ENCODE measurements at regions not wholly inside any gene's neighbourhood (a gene's known extent, or its start where the extent isn't known, plus 50 kb on each side); places are given as distances from the start of the nearest gene placed in this dataset.

DNA sequence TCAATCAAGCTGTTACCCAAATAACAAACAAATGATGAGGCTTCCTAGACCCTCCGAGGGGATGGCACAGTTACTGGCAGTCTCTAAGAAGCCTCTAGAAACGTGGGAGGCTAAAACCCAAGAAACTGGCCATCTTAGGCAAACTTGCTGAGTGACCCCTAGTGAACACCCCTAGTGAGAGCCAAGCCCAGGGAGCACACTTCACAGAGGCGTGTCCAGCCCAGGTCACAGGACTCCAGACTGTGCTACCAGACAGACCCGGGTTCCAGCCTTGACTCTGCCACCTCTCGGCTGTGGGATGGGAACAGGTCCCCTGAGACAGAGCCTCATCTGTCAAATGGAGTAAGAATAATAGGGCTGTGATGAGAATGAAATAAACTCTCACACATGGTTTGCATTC lies 83.5 kb upstream of the ASAP2 start:
- ATAC-seq, result no peak
- H3K36me3 Mint-ChIP-seq, result peaks cover 0 to 5% (median 0%) of the 10 kb centered on the region in 3 donors
- H3K27ac Mint-ChIP-seq, result no peak overlapping the region
- peaks cover 0 to 20% (median 2%) of the 10 kb centered on the region in 9 donors for H3K9me3 Mint-ChIP-seq
- no peak for DNase-seq
- POLR2A ChIA-PET, result no interaction called here
- peaks cover 2 to 9% (median 4%) of the 10 kb centered on the region in 5 donors for H3K27me3 Mint-ChIP-seq
- no peak overlapping the region for H3K4me3 Mint-ChIP-seq
- H3K4me1 Mint-ChIP-seq, result no peaks in the 10 kb centered on the region

DNA sequence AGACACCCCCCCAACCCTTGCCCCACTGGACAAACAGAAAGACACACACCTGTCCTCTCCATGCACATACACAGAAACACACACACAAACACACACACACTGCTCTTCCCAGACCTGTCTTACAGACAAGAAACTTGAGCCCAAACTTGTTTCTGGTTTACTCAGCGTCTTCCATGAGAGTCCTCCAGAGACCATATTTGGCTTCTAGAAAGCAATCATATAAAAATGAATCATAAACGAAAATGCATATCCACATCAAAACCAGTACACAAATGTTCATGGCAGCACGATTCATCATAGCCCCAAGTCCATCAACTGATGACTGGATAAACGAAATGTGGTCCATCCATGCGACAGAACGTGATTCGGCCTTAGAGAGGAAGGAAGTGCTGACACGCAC lies 84.2 kb upstream of the ASAP2 start:
- H3K36me3 Mint-ChIP-seq, result peaks cover 0 to 5% (median 0%) of the 10 kb centered on the region in 3 donors
- ATAC-seq, result no peak
- peaks cover 0 to 20% (median 2%) of the 10 kb centered on the region in 9 donors for H3K9me3 Mint-ChIP-seq
- peaks cover 2 to 9% (median 4%) of the 10 kb centered on the region in 5 donors for H3K27me3 Mint-ChIP-seq
- no peak for DNase-seq
- no peaks in the 10 kb centered on the region for H3K4me1 Mint-ChIP-seq
- H3K4me3 Mint-ChIP-seq, result no peak overlapping the region
- POLR2A ChIA-PET, result no interaction called here
- H3K27ac Mint-ChIP-seq, result no peak overlapping the region

DNA sequence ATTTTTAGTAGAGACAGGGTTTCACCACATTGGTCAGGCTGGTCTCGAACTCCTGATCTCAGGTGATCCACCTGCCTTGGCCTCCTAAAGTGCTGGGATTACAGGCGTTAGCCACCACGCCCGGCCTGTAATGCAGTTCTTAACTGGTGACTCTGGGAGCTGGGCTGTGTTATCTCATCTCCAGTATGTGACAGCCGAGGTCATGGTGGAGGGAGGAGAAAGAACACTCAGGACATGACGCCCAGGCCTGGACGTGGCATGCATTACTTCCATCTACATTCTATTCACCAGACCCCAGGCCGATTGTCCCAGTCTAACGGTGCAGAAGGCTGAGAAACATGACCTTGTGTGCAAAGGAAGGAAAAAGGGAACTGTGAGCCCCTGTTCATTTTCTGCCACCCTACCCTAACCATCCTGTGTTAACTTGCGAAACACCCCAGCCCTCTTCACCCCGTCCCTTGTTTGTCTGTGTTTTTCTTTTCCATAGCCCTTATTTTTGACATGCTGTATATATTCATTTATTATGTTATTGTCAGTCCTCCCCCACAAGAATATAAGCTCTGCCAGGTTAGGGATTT lies 88.1 kb upstream of the ASAP2 start:
- Mint-ChIP-seq H3K27ac (peak overlapping the region in 1 of 10 donors; percentile 4), H3K4me3 (no peak overlapping the region), H3K27me3 (peaks cover 0 to 9% (median 4%) of the 10 kb centered on the region in 5 donors), H3K9me3 (peaks cover 0 to 9% (median 0%) of the 10 kb centered on the region in 9 donors), H3K4me1 (no peaks in the 10 kb centered on the region), H3K36me3 (no peaks in the 10 kb centered on the region)
- POLR2A ChIA-PET, result no interaction called here
- ATAC-seq (no peak), DNase-seq (no peak)

DNA sequence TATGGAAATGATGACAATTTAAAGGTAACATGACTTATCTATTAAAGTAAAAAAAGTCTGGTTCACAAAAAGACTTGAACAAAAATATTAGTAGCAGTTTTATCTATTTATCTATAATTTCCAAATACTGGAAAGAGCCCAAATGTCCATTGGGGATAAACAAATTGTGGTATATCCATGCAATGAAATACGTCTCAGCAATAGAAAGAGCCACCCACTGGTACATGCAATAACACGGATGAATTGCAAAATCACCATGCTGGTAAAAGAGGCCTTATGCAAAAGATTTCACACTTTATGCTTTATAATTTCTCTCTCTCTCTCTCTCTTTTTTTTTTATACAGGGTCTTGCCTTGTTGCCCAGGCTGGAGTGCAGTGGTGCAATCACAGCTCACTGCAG lies 91.4 kb upstream of the ASAP2 start:
- Mint-ChIP-seq H3K27me3 (peaks cover 1 to 17% (median 15%) of the 10 kb centered on the region in 5 donors), H3K9me3 (no peaks in the 10 kb centered on the region), H3K4me1 (no peaks in the 10 kb centered on the region), H3K27ac (no peak overlapping the region), H3K4me3 (no peak overlapping the region), H3K36me3 (no peaks in the 10 kb centered on the region)
- POLR2A ChIA-PET, result no interaction called here
- DNase-seq (no peak), ATAC-seq (no peak)

- POLR2A ChIA-PET, result no interaction called here
- H3K4me3 Mint-ChIP-seq, result no peak overlapping the region
- DNase-seq (no peak), ATAC-seq (no peak)
- no peaks in the 10 kb centered on the region for H3K4me1 Mint-ChIP-seq
- H3K9me3 Mint-ChIP-seq, result no peaks in the 10 kb centered on the region
- no peaks in the 10 kb centered on the region for H3K36me3 Mint-ChIP-seq
- no peak overlapping the region for H3K27ac Mint-ChIP-seq
- H3K27me3 Mint-ChIP-seq, result peaks cover 1 to 17% (median 15%) of the 10 kb centered on the region in 5 donors
Observed at GRCh38 chr2:9114458-9114857, 92.2 kb upstream of the ASAP2 start.

GRCh38 chr2:9113916-9114315 lies 92.7 kb upstream of the ASAP2 start:
- peaks cover 1 to 17% (median 15%) of the 10 kb centered on the region in 5 donors for H3K27me3 Mint-ChIP-seq
- no peaks in the 10 kb centered on the region for H3K4me1 Mint-ChIP-seq
- no peak overlapping the region for H3K27ac Mint-ChIP-seq
- no peaks in the 10 kb centered on the region for H3K9me3 Mint-ChIP-seq
- no peaks in the 10 kb centered on the region for H3K36me3 Mint-ChIP-seq
- DNase-seq, result no peak
- no peak overlapping the region for H3K4me3 Mint-ChIP-seq
- POLR2A ChIA-PET, result no interaction called here
- no peak for ATAC-seq

DNA sequence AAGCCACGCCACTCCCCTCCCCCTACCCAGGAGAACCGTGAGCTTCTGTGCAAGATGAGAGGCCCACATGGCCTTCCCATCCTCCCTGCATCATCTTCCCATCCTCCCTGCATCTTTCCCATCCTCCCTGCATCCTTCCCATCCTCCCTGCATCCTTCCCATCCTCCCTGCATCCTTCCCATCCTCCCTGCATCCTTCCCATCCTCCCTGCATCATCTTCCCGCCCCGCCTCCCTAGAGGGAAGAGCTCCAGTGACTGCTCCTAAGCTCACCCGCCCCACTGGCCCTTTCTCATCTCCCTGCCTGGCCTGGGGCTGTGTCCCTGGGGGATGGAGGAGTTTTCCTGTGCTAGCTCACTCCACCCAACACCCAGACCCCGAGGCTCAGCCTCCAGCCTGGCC lies 93.3 kb upstream of the ASAP2 start:
- Mint-ChIP-seq H3K27ac (no peak overlapping the region), H3K4me3 (no peak overlapping the region), H3K4me1 (no peaks in the 10 kb centered on the region), H3K9me3 (no peaks in the 10 kb centered on the region), H3K36me3 (no peaks in the 10 kb centered on the region), H3K27me3 (peaks cover 1 to 17% (median 15%) of the 10 kb centered on the region in 5 donors)
- DNase-seq (no peak), ATAC-seq (no peak)
- POLR2A ChIA-PET, result no interaction called here

DNA sequence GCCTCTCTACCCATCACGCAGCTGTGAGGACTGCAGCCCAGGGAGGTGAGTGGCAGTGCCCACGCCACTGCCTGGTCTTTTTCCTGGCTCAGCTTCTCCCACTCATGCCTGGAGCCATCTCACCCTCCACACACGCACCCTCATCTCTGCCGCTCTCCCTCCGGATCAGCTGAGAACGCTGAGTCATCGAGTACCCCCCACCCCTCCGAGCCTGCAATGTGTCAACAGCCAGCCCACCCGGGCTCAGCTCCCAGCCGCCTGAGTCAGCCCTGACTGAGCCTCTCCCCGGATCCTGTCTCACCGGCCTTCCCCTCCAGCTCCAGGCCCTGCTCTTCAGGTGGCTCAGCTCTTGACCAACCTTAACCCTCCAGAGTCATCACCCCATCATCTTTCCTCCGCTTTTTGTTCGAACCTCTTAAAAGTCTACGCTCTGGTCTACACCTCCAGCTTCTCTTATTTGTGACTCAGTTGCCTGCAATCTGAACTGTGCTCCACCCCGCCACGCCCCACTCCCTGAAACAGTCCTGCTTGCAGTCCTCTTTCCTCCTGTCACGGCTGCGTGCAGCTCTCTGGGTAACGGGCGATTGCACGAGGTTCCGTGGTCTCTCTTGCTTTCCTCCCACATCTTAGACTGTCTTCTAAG lies 94.4 kb upstream of the ASAP2 start:
- H3K4me3 Mint-ChIP-seq, result no peak overlapping the region
- POLR2A ChIA-PET, result no interaction called here
- no peaks in the 10 kb centered on the region for H3K36me3 Mint-ChIP-seq
- H3K27me3 Mint-ChIP-seq, result peaks cover 1 to 21% (median 15%) of the 10 kb centered on the region in 5 donors
- no peaks in the 10 kb centered on the region for H3K4me1 Mint-ChIP-seq
- no peak overlapping the region for H3K27ac Mint-ChIP-seq
- DNase-seq (no peak), ATAC-seq (no peak)
- no peaks in the 10 kb centered on the region for H3K9me3 Mint-ChIP-seq

DNA sequence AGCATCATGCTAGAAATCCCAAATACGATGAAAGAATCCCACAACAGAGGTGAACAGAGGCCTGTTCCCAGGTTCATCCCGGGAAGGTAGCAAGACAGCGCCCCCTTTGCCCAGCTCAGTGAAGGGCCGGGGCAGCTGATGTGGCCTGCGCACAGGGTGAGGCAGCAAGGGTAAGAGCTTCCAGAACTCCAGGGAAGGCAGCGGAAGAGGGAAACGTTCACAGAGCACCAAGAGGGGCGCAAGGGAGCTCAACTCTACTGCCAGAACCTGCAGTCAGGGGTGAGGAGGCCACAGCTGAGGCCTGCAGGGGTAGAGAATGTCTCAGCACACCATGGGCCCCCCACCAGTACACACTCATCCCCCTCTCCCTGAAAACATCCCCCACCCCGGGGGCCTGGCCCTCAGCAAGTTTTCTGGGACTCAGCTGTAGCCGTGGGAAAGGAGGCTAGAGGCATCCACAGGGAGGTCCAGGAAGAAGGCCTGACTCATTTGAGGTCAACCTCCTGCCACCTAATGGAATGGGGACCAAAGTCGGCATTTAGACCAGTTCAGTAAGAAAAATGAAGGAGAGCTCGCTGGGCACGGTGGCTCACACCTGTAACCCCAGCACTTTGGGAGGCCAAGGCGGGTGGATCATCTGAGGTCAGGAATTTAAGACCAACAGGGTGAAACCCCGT lies 95.6 kb upstream of the ASAP2 start:
- Mint-ChIP-seq H3K4me3 (no peak overlapping the region), H3K9me3 (no peaks in the 10 kb centered on the region)
- POLR2A ChIA-PET, result interaction anchor here (0.5 kb wide), 1 partner anchor 48 kb away, joined by 4 read pairs; no protein-coding TSS in a partner anchor

GRCh38 chr2:9110346-9110884 lies 96.2 kb upstream of the ASAP2 start:
- H3K9me3 Mint-ChIP-seq, result no peaks in the 10 kb centered on the region
- POLR2A ChIA-PET, result interaction anchor here (0.5 kb wide), 1 partner anchor 49 kb away, joined by 4 read pairs; no protein-coding TSS in a partner anchor

More for the DNA sequence above, 95.6 kb upstream of the ASAP2 start:
- Mint-ChIP-seq H3K36me3 (no peaks in the 10 kb centered on the region), H3K27me3 (peaks cover 1 to 24% (median 15%) of the 10 kb centered on the region in 5 donors), H3K27ac (no peak overlapping the region), H3K4me1 (no peaks in the 10 kb centered on the region)
- ATAC-seq, result no peak
- no peak for DNase-seq

GRCh38 chr2:9109871-9110270 lies 96.7 kb upstream of the ASAP2 start:
- Mint-ChIP-seq H3K9me3 (no peaks in the 10 kb centered on the region), H3K27me3 (peaks cover 1 to 24% (median 15%) of the 10 kb centered on the region in 5 donors), H3K4me1 (no peaks in the 10 kb centered on the region), H3K36me3 (no peaks in the 10 kb centered on the region), H3K27ac (no peak overlapping the region), H3K4me3 (no peak overlapping the region)
- DNase-seq, result no peak
- POLR2A ChIA-PET, result no interaction called here
- ATAC-seq, result no peak

More at GRCh38 chr2:9110346-9110884, 96.2 kb upstream of the ASAP2 start:
- Mint-ChIP-seq H3K4me1 (no peaks in the 10 kb centered on the region), H3K27me3 (peaks cover 1 to 24% (median 15%) of the 10 kb centered on the region in 5 donors), H3K36me3 (no peaks in the 10 kb centered on the region), H3K4me3 (no peak overlapping the region), H3K27ac (no peak overlapping the region)
- ATAC-seq, result no peak
- DNase-seq, result no peak

DNA sequence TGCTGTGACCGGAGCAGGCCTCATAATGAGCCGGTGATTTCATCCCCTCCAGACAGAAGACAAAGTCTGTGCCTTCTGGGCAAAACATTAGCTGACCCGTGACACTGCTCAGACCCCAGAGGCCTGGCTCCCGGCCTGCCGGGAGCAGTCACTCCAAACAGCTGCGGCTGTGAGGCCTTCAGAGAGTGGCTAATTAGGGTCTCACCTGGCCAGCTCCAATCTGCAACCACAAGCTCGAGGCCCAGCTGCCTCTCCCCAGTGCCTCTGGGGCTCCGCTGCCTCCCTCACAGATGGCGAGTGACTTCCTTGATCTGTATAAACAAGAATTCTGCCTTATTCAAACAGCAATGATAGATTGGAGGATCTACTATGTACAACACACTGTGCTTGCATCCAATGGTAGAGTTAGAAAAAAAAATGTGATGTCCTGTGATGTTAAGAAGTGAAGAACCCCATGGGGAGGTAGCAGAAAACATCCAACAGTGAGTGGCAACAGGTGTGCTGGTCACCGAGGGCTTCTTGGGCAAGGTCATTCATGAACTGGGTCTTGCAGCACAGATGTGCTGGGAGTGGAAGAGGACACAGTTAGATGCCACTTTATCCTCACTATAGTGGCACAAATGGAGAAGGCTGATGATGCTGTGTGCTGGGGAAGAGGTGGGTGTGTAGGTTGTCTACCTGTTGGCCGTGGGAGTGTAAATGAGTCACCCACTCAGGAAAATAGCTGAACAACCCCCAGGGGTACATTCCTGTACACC lies 98.2 kb upstream of the ASAP2 start:
- Mint-ChIP-seq H3K9me3 (no peaks in the 10 kb centered on the region), H3K4me1 (no peaks in the 10 kb centered on the region), H3K27me3 (peaks cover 1 to 26% (median 14%) of the 10 kb centered on the region in 5 donors), H3K27ac (no peak overlapping the region), H3K36me3 (no peaks in the 10 kb centered on the region), H3K4me3 (no peak overlapping the region)
- ATAC-seq (no peak), DNase-seq (no peak)
- POLR2A ChIA-PET, result no interaction called here
